AG10803 (cell line): ENCODE measurements at regions not wholly inside any gene's neighbourhood (a gene's known extent, or its start where the extent isn't known, plus 50 kb on each side); places are given as distances from the start of the nearest gene placed in this dataset.

Experiments used
- DNase-seq: peaks from one replicate; pipeline ENCODE4 v3.0.0; 2010; ENCODE audit warnings: low read depth
- H3K4me3 ChIP-seq: 2 replicates; pipeline ENCODE4 v1.5.1; 2011; ENCODE audit warnings: mild to moderate bottlenecking, low read length, control low read depth
- CTCF ChIP-seq: conservative IDR thresholded peaks from 2 replicates; pipeline ENCODE4 v1.5.1; 2011; ENCODE audit warnings: mild to moderate bottlenecking, low read length, control low read depth, inconsistent platforms

- no peak overlapping the region for H3K4me3 ChIP-seq
- DNase-seq, result no peak
- TF ChIP-seq CTCF, result no peak
Measured at GRCh38 chrX:85630901-85631300, 251.4 kb upstream of the POF1B start.

- no peak overlapping the region for H3K4me3 ChIP-seq
- peak; percentile 35 for TF ChIP-seq CTCF
- DNase-seq, result no peak
Measured at GRCh38 chrX:85627363-85627762, 247.9 kb upstream of the POF1B start.

GRCh38 chrX:85622635-85623034 lies 243.2 kb upstream of the POF1B start:
- no peak for TF ChIP-seq CTCF
- no peak for DNase-seq
- H3K4me3 ChIP-seq, result no peak overlapping the region

GRCh38 chrX:85620466-85620865 lies 241.0 kb upstream of the POF1B start:
- DNase-seq, result no peak
- no peak for TF ChIP-seq CTCF
- H3K4me3 ChIP-seq, result no peak overlapping the region

GRCh38 chrX:85619962-85620361 lies 240.5 kb upstream of the POF1B start:
- no peak overlapping the region for H3K4me3 ChIP-seq
- no peak for TF ChIP-seq CTCF

GRCh38 chrX:85611926-85612325 lies 232.5 kb upstream of the POF1B start:
- H3K4me3 ChIP-seq, result no peak overlapping the region
- TF ChIP-seq CTCF, result peak; percentile 41
- DNase-seq, result peak; percentile 4

More at GRCh38 chrX:85619962-85620361, 240.5 kb upstream of the POF1B start:
- DNase-seq, result no peak

GRCh38 chrX:85592980-85593379 lies 213.5 kb upstream of the POF1B start:
- no peak overlapping the region for H3K4me3 ChIP-seq
- no peak for TF ChIP-seq CTCF
- DNase-seq, result no peak
